ENCODE measurements at regions not wholly inside any gene's neighbourhood (a gene's known extent, or its start where the extent isn't known, plus 50 kb on each side); places are given as distances from the start of the nearest gene placed in this dataset.

- TF ChIP-seq TARDBP (IDR thresholded peaks at IDR 0.05) (no peak), FOXA1 (IDR thresholded peaks at IDR 0.05) (no peak), FOXM1 (IDR thresholded peaks at IDR 0.05; ENCODE audit: borderline replicate concordance) (no peak), SUZ12 (IDR thresholded peaks at IDR 0.05) (no peak), SP1 (IDR thresholded peaks at IDR 0.05) (no peak), ARNT (IDR thresholded peaks at IDR 0.05) (no peak), ELF4 (IDR thresholded peaks at IDR 0.05) (no peak), L3MBTL2 (conservative IDR thresholded peaks at IDR 0.05) (no peak)
These were observed 599.6 kb downstream of the EPM2A start for GRCh38 chr6:145135702-145136101.
